ENCODE measurements at regions not wholly inside any gene's neighbourhood (a gene's known extent, or its start where the extent isn't known, plus 50 kb on each side); places are given as distances from the start of the nearest gene placed in this dataset.

- H2AFZ ChIP-seq (ENCODE audit: low read depth), result no peak overlapping the region
- POLR2A ChIA-PET, result no interaction called here
- H4K20me1 ChIP-seq (ENCODE audit: insufficient read depth), result no peaks in the 10 kb centered on the region
These were observed 85.8 kb downstream of the RTL6 start for GRCh38 chr22:44412136-44412731.

GRCh38 chr22:44411226-44412135 lies 86.6 kb downstream of the RTL6 start:
- Histone ChIP-seq H3K4me1 (ENCODE audit: control insufficient read depth in 1 of 2, insufficient read depth in 2 of 2, low read depth in 1 of 2, low read length in 1 of 2) (peaks cover 0 to 23% of the 10 kb centered on the region in 2 experiments; a peak in 1 of 4 replicates), H3K4me2 (no peak overlapping the region), H3F3A (replicated peaks; ENCODE audit: insufficient read depth) (no peaks in the 10 kb centered on the region), H3K4me3 (ENCODE audit: low read depth in 2 of 2, low read length in 1 of 2) (no peak overlapping the region), H4K20me1 (ENCODE audit: insufficient read depth) (no peaks in the 10 kb centered on the region), H3K27ac (ENCODE audit: low read depth in 2 of 2, low read length in 1 of 2) (no peak overlapping the region), H3K27me3 (ENCODE audit: insufficient read depth) (peaks cover 15% of the 10 kb centered on the region; the same call in 1 of the 2 replicates), H3K9me3 (no peaks in the 10 kb centered on the region), H3K79me2 (ENCODE audit: insufficient read depth) (no peaks in the 10 kb centered on the region), H3K9ac (no peak overlapping the region), H3K36me3 (replicated peaks in 1 of 2; ENCODE audit: control insufficient read depth in 1 of 2, insufficient read depth in 2 of 2, low read length in 1 of 2) (no peaks in the 10 kb centered on the region), H2AFZ (ENCODE audit: low read depth) (no peak overlapping the region), H3K9me2 (no peaks in the 10 kb centered on the region)
- 80% methylated on average over 31 of the region's 37 CpGs for WGBS (ENCODE audit: low lambda C conversion rate)
- ChIA-PET POLR2A (no interaction called here), CTCF (interaction anchor here (1.0 kb wide), 1 partner anchor 11 kb away, joined by 3 read pairs; no protein-coding TSS in a partner anchor)
- no peak for DNase-seq
- no peak for TF ChIP-seq RXRA (IDR thresholded peaks at IDR 0.05; ENCODE audit: borderline replicate concordance, low read depth)
- no peak for TF ChIP-seq IRF3 (IDR thresholded peaks at IDR 0.05; ENCODE audit: low read depth, low read length)
- TF ChIP-seq RAD21 (IDR thresholded peaks at IDR 0.05; ENCODE audit: low read length), result no peak
- no peak for TF ChIP-seq CTCF (IDR thresholded peaks at IDR 0.05)
- TF ChIP-seq SMC3 (IDR thresholded peaks at IDR 0.05; ENCODE audit: low read depth, low read length), result no peak
- TF ChIP-seq CHD2 (IDR thresholded peaks at IDR 0.05; ENCODE audit: low read length, partially characterized antibody), result no peak
- TF ChIP-seq NFIC (IDR thresholded peaks at IDR 0.05; ENCODE audit: borderline replicate concordance), result no peak
- TF ChIP-seq JUND (IDR thresholded peaks at IDR 0.05), result no peak
- no peak for TF ChIP-seq MEF2A (IDR thresholded peaks at IDR 0.05; ENCODE audit: borderline replicate concordance, low read depth)
- TF ChIP-seq FOSL2 (IDR thresholded peaks at IDR 0.05; ENCODE audit: borderline replicate concordance, low read depth), result no peak
- no peak for TF ChIP-seq YY1 (IDR thresholded peaks at IDR 0.05; ENCODE audit: low read depth)

More at GRCh38 chr22:44412136-44412731, 85.8 kb downstream of the RTL6 start:
- CTCF ChIA-PET, result interaction anchor here (1.0 kb wide), 1 partner anchor 12 kb away, joined by 3 read pairs; no protein-coding TSS in a partner anchor
- Histone ChIP-seq H3K9me3 (no peaks in the 10 kb centered on the region), H3K4me3 (ENCODE audit: low read depth in 2 of 2, low read length in 1 of 2) (no peak overlapping the region), H3F3A (replicated peaks; ENCODE audit: insufficient read depth) (no peaks in the 10 kb centered on the region), H3K9ac (no peak overlapping the region), H3K79me2 (ENCODE audit: insufficient read depth) (no peaks in the 10 kb centered on the region), H3K4me1 (ENCODE audit: control insufficient read depth in 1 of 2, insufficient read depth in 2 of 2, low read depth in 1 of 2, low read length in 1 of 2) (peaks cover 0 to 18% of the 10 kb centered on the region in 2 experiments; a peak in 1 of 4 replicates), H3K9me2 (no peaks in the 10 kb centered on the region), H3K27ac (ENCODE audit: low read depth in 2 of 2, low read length in 1 of 2) (no peak overlapping the region), H3K4me2 (no peak overlapping the region), H3K27me3 (ENCODE audit: insufficient read depth) (peaks cover 15% of the 10 kb centered on the region; the same call in 1 of the 2 replicates), H3K36me3 (replicated peaks in 1 of 2; ENCODE audit: control insufficient read depth in 1 of 2, insufficient read depth in 2 of 2, low read length in 1 of 2) (no peaks in the 10 kb centered on the region)
- TF ChIP-seq FOSL2 (IDR thresholded peaks at IDR 0.05; ENCODE audit: borderline replicate concordance, low read depth) (no peak), YY1 (IDR thresholded peaks at IDR 0.05; ENCODE audit: low read depth) (no peak), SMC3 (IDR thresholded peaks at IDR 0.05; ENCODE audit: low read depth, low read length) (no peak), USF2 (IDR thresholded peaks at IDR 0.05; ENCODE audit: borderline replicate concordance, low read depth, low read length) (no peak), EZH2phosphoT487 (IDR thresholded peaks at IDR 0.05; ENCODE audit: borderline replicate concordance, low read depth) (no peak), TAF1 (IDR thresholded peaks at IDR 0.05; ENCODE audit: borderline replicate concordance, low read depth, low read length) (no peak), PBX3 (IDR thresholded peaks at IDR 0.05) (no peak), MAX (IDR thresholded peaks at IDR 0.05; ENCODE audit: low read depth) (no peak), SIN3A (IDR thresholded peaks at IDR 0.05; ENCODE audit: borderline replicate concordance, low read depth, low read length) (no peak), MEF2A (IDR thresholded peaks at IDR 0.05; ENCODE audit: borderline replicate concordance, low read depth) (no peak), GATA2 (CRISPR knock-in tag; IDR thresholded peaks at IDR 0.05) (no peak), RFX5 (IDR thresholded peaks at IDR 0.05; ENCODE audit: low read length) (no peak), CHD2 (IDR thresholded peaks at IDR 0.05; ENCODE audit: low read length, partially characterized antibody) (no peak)
- WGBS (ENCODE audit: low lambda C conversion rate), result 91% methylated on average over 6 of the region's 19 CpGs
- peak; percentile 12 for DNase-seq

Measured in SK-N-SH (cell line).